HCEC 1CT (cell line): ENCODE measurements at regions not wholly inside any gene's neighbourhood (a gene's known extent, or its start where the extent isn't known, plus 50 kb on each side); places are given as distances from the start of the nearest gene placed in this dataset.

Experiments
- DNase-seq: peaks from one replicate; pipeline ENCODE4 v3.0.0-alpha.2; 2017

DNA sequence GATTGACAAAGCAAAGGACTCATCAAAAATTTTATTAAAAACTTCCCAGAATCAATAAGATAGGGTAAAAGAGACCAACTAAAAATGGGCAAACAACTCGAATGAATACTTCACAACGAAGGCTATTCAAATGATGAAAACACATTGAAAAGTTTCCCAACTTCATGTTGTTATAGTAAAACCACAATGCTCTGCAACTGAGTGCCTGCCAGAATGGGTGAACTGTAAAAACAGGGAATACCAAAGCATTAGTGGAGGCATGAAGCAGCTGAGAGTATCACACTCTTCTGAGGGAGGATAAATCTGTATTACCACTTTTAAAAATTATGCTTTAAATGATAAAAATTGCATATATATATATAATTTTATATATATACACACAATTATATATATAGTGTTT lies 1214.7 kb downstream of the SORCS3 start:
- no peak for DNase-seq

DNA sequence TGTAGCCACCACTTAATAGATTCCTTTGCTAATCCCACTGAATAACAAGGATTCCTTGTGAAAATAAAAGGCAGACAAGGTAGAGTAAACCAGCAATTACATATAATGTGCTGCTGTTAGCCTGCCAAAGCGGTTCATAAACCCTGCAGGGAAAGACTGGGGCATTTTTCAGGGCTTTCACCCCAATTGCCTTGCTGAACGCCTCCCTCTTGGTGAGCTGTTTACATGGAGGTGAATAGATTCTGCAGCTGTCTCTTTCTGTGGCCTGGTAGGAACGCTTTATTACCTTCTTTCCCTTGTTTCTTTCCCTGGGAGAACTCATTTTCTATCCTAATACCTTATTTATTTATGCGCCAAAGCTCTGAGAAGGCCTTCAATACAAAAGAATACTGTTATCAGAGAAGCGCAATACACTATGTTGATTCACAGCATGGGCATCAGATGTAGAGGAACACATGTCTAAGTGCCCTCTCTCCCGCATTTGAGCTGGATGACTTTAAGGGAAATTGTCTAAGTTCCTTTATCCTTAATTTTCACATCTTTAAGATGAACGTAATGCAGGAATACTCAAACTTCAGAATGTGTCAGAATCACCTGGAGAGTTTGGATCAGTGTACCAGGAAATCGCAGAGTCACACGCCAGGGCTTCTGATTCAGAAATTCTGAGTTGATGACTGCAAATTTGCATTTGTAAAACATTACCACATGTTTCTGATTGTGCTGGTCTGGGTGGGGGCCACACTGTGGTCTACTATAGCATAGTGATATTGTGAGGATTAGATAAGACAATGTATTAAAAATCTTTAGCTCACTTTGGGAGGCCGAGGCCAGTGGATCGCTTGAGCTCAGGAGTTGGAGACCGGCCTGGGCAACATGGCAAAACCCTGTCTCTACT lies 1203.8 kb downstream of the SORCS3 start:
- no peak for DNase-seq

GRCh38 chr10:105844241-105844640 lies 1203.2 kb downstream of the SORCS3 start:
- DNase-seq = no peak

DNA sequence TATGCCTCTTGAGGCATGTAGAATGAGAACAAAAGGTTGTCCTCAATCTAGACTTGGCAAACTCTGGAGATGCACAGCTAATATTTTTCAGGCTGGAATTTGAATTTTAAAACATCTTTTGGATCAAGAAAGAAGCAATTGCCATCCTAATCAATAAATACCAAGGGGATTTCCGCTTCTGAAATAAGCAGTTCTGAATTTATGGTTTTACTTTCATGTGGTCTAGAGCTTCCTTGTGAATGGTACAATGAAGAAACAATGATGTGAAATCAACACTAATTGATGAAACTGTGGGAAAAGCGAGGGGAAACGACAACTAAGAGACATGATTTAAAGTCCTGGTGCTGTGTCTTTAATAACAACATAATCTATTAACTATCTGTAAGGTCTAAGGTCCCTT lies 1202.7 kb downstream of the SORCS3 start:
- DNase-seq = no peak

- DNase-seq = no peak
Measured at GRCh38 chr10:105840288-105840770, 1199.2 kb downstream of the SORCS3 start.

- no peak for DNase-seq
Measured at GRCh38 chr10:105838392-105838791, 1197.3 kb downstream of the SORCS3 start.

DNA sequence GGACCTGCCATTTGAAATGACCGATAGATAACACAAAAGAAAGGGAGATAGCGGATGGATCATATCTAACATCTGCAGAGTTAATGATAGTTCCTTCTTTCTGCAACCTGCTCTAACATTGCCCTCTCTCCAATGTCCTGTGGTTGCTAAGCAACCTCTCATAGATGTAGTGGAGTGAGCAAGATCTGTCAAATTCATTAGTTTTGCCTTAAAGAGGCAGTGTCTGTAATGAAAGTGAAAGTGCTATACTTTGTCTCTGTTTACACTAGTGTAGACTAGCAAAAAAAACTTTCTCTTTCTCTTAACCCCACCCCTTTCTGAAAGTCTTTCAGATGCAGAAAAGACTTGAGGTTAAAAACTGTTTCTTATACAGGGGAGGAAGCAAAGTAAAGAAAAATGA lies 1196.9 kb downstream of the SORCS3 start:
- DNase-seq = no peak

GRCh38 chr10:105834261-105835059 lies 1193.4 kb downstream of the SORCS3 start:
- DNase-seq = no peak

DNA sequence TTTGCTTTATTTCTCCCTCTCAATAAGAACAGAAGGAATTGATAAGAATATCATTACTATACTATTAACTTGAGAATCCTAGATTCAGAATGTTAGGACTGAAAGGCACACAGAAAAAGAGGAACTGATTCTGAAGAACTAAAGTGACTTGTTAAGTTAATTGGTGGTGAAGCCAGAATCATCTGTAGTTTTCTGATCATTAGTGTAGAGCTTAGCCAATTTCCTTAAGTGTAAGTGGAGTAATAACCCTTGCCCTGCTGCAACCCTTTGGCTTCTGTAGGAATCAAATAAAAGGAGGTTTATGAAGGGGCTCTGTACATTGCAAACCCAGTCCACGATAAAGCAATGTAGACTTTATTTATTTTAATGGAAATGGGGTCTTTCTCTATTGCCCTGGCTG lies 1186.0 kb downstream of the SORCS3 start:
- DNase-seq = no peak

- no peak for DNase-seq
Measured at GRCh38 chr10:105807935-105808587, 1167.0 kb downstream of the SORCS3 start.

- no peak for DNase-seq
Measured at GRCh38 chr10:105803206-105803605, 1162.1 kb downstream of the SORCS3 start.

GRCh38 chr10:105800641-105801040 lies 1159.6 kb downstream of the SORCS3 start:
- DNase-seq = no peak

- DNase-seq = no peak
Measured at GRCh38 chr10:105798328-105798889, 1157.3 kb downstream of the SORCS3 start.

DNA sequence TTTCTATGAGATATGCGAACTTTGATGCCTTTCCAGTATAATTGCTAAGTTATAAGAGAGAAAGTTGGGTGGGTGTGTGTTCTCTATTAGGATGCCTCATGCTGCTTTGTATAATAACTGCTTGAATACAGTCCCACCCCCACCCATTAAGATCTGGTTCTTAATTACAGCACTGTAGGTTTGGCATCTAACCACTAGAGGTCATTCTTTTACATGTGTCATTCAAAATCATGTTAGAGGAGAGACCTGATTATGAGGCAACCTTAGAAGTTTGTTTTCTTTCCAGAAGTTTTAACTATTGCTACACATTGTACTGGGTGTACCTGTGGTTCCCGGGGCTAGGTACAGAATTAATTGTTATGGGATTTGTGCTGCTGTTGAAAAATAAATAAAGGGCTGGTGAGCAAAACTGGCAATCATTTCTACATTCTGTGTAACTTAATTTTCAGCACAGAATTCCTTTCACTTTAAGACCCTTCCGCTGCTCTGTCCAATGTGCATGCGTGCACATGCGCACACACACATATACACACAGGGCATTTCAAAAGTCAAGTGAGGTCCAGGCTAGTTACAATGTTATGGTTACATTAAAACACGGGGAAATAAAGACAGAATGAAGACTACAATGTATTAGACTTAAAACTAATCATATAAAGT lies 1156.3 kb downstream of the SORCS3 start:
- DNase-seq = no peak

GRCh38 chr10:105793071-105793470 lies 1152.0 kb downstream of the SORCS3 start:
- DNase-seq = no peak

GRCh38 chr10:105785721-105786120 lies 1144.6 kb downstream of the SORCS3 start:
- no peak for DNase-seq

GRCh38 chr10:105783936-105784483 lies 1142.9 kb downstream of the SORCS3 start:
- DNase-seq = no peak

GRCh38 chr10:105774881-105775280 lies 1133.8 kb downstream of the SORCS3 start:
- DNase-seq = no peak

- no peak for DNase-seq
Measured at GRCh38 chr10:105774351-105774750, 1133.3 kb downstream of the SORCS3 start.

DNA sequence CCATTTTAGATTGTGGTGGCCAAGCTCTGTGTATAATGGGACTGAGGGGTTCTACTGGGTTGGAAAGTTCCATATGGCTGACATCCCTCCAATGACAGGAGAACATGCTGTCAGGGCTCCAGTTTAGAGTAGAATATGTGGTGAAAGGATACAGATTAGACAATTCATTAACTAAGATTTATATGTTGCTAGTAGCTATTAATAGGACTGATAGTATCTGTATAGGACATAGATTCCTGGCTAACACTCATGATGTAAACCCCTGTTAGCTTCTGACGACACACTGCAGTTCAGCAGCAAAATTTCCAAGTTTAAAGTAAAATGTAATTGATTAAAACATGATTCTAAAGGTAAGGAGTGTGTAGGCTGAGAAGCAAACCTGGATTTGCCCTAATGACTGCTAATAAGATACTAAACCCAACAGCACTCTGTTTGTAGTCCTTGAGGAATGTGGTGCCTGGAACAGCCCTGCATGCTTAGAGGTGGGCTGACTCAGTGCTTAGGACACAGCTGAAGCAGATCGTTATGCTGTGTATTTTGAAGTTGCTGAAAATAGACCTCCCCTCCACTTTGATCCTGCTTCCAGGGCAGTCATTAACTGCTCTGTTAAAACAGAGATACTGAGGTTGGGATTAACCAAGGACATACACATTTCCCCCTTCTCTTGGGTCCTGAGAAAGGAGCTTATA lies 1129.6 kb downstream of the SORCS3 start:
- no peak for DNase-seq
